ENCODE measurements at regions not wholly inside any gene's neighbourhood (a gene's known extent, or its start where the extent isn't known, plus 50 kb on each side); places are given as distances from the start of the nearest gene placed in this dataset.

- ATAC-seq (replicated peaks; ENCODE audit: extremely low read depth, poor library complexity, severe bottlenecking): no peak
- Mint-ChIP-seq H3K4me1 (peaks cover 5% of the 10 kb centered on the region), H3K36me3 (ENCODE audit: insufficient read depth) (no peaks in the 10 kb centered on the region), H3K27ac (ENCODE audit: low read depth) (no peak overlapping the region), H3K27me3 (peaks cover 60% of the 10 kb centered on the region), H3K4me3 (no peak overlapping the region), H3K9me3 (no peaks in the 10 kb centered on the region)
- no peak for DNase-seq (ENCODE audit: low spot score in 2 of 2)
Observed at GRCh38 chr10:43796781-43797180, 148.1 kb upstream of the ZNF32 start.

- DNase-seq (ENCODE audit: low spot score in 2 of 2): no peak
- Mint-ChIP-seq H3K9me3 (no peaks in the 10 kb centered on the region), H3K27ac (ENCODE audit: low read depth) (no peak overlapping the region), H3K36me3 (ENCODE audit: insufficient read depth) (no peaks in the 10 kb centered on the region), H3K4me3 (no peak overlapping the region), H3K27me3 (peaks cover 60% of the 10 kb centered on the region), H3K4me1 (peaks cover 5% of the 10 kb centered on the region)
- ATAC-seq (replicated peaks; ENCODE audit: extremely low read depth, poor library complexity, severe bottlenecking): no peak
Observed at GRCh38 chr10:43795639-43796038, 147.0 kb upstream of the ZNF32 start.

GRCh38 chr10:43795093-43795492 is 146.4 kb upstream of the ZNF32 start:
- Mint-ChIP-seq H3K27me3 (peaks cover 59% of the 10 kb centered on the region), H3K36me3 (ENCODE audit: insufficient read depth) (no peaks in the 10 kb centered on the region), H3K9me3 (no peaks in the 10 kb centered on the region), H3K4me1 (peaks cover 5% of the 10 kb centered on the region), H3K27ac (ENCODE audit: low read depth) (no peak overlapping the region), H3K4me3 (no peak overlapping the region)
- DNase-seq (ENCODE audit: low spot score in 2 of 2) (no peak), ATAC-seq (replicated peaks; ENCODE audit: extremely low read depth, poor library complexity, severe bottlenecking) (no peak)

- no peak overlapping the region for H3K27ac Mint-ChIP-seq (ENCODE audit: low read depth)
- H3K36me3 Mint-ChIP-seq (ENCODE audit: insufficient read depth): no peaks in the 10 kb centered on the region
- DNase-seq (ENCODE audit: low spot score in 2 of 2) (no peak), ATAC-seq (replicated peaks; ENCODE audit: extremely low read depth, poor library complexity, severe bottlenecking) (no peak)
- H3K9me3 Mint-ChIP-seq: no peaks in the 10 kb centered on the region
- H3K4me1 Mint-ChIP-seq: no peaks in the 10 kb centered on the region
- no peak overlapping the region for H3K4me3 Mint-ChIP-seq
- H3K27me3 Mint-ChIP-seq: peaks cover 51% of the 10 kb centered on the region
Observed at GRCh38 chr10:43794181-43794815, 145.6 kb upstream of the ZNF32 start.

GRCh38 chr10:43793704-43794103 is 145.0 kb upstream of the ZNF32 start:
- DNase-seq (ENCODE audit: low spot score in 2 of 2) (no peak), ATAC-seq (replicated peaks; ENCODE audit: extremely low read depth, poor library complexity, severe bottlenecking) (no peak)
- no peaks in the 10 kb centered on the region for H3K9me3 Mint-ChIP-seq
- no peak overlapping the region for H3K4me3 Mint-ChIP-seq
- H3K27me3 Mint-ChIP-seq: peaks cover 45% of the 10 kb centered on the region
- no peaks in the 10 kb centered on the region for H3K36me3 Mint-ChIP-seq (ENCODE audit: insufficient read depth)
- H3K27ac Mint-ChIP-seq (ENCODE audit: low read depth): no peak overlapping the region
- H3K4me1 Mint-ChIP-seq: no peaks in the 10 kb centered on the region

GRCh38 chr10:43790147-43790546 is 141.5 kb upstream of the ZNF32 start:
- no peaks in the 10 kb centered on the region for H3K4me1 Mint-ChIP-seq
- H3K27me3 Mint-ChIP-seq: peaks cover 11% of the 10 kb centered on the region
- no peaks in the 10 kb centered on the region for H3K9me3 Mint-ChIP-seq
- ATAC-seq (replicated peaks; ENCODE audit: extremely low read depth, poor library complexity, severe bottlenecking) (no peak), DNase-seq (ENCODE audit: low spot score in 2 of 2) (no peak)
- no peak overlapping the region for H3K4me3 Mint-ChIP-seq
- no peaks in the 10 kb centered on the region for H3K36me3 Mint-ChIP-seq (ENCODE audit: insufficient read depth)
- H3K27ac Mint-ChIP-seq (ENCODE audit: low read depth): no peak overlapping the region

GRCh38 chr10:43785252-43785651 is 136.6 kb upstream of the ZNF32 start:
- H3K27me3 Mint-ChIP-seq: no peaks in the 10 kb centered on the region
- no peak overlapping the region for H3K27ac Mint-ChIP-seq (ENCODE audit: low read depth)
- H3K9me3 Mint-ChIP-seq: no peaks in the 10 kb centered on the region
- no peak overlapping the region for H3K4me3 Mint-ChIP-seq
- ATAC-seq (replicated peaks; ENCODE audit: extremely low read depth, poor library complexity, severe bottlenecking) (no peak), DNase-seq (ENCODE audit: low spot score in 2 of 2) (no peak)
- peaks cover 26% of the 10 kb centered on the region for H3K4me1 Mint-ChIP-seq
- H3K36me3 Mint-ChIP-seq (ENCODE audit: insufficient read depth): no peaks in the 10 kb centered on the region

- Mint-ChIP-seq H3K9me3 (no peaks in the 10 kb centered on the region), H3K4me3 (no peak overlapping the region), H3K27ac (ENCODE audit: low read depth) (peak overlapping the region; percentile 85), H3K4me1 (peaks cover 39% of the 10 kb centered on the region), H3K27me3 (peaks cover 9% of the 10 kb centered on the region), H3K36me3 (ENCODE audit: insufficient read depth) (no peaks in the 10 kb centered on the region)
- ATAC-seq (replicated peaks; ENCODE audit: extremely low read depth, poor library complexity, severe bottlenecking) (no peak), DNase-seq (ENCODE audit: low spot score in 2 of 2) (no peak)
Observed at GRCh38 chr10:43782814-43783213, 134.1 kb upstream of the ZNF32 start.

- Mint-ChIP-seq H3K27me3 (peaks cover 19% of the 10 kb centered on the region), H3K36me3 (ENCODE audit: insufficient read depth) (no peaks in the 10 kb centered on the region), H3K4me3 (no peak overlapping the region), H3K9me3 (no peaks in the 10 kb centered on the region), H3K4me1 (peaks cover 39% of the 10 kb centered on the region), H3K27ac (ENCODE audit: low read depth) (peak overlapping the region; percentile 85)
- DNase-seq (ENCODE audit: low spot score in 2 of 2) (no peak), ATAC-seq (replicated peaks; ENCODE audit: extremely low read depth, poor library complexity, severe bottlenecking) (peak; percentile 77)
Observed at GRCh38 chr10:43781480-43782361, 133.0 kb upstream of the ZNF32 start.

- Mint-ChIP-seq H3K27me3 (peaks cover 42% of the 10 kb centered on the region), H3K4me3 (no peak overlapping the region), H3K4me1 (peaks cover 38% of the 10 kb centered on the region), H3K9me3 (no peaks in the 10 kb centered on the region), H3K36me3 (ENCODE audit: insufficient read depth) (no peaks in the 10 kb centered on the region), H3K27ac (ENCODE audit: low read depth) (peak overlapping the region; percentile 50)
- DNase-seq (ENCODE audit: low spot score in 2 of 2) (no peak), ATAC-seq (replicated peaks; ENCODE audit: extremely low read depth, poor library complexity, severe bottlenecking) (no peak)
Observed at GRCh38 chr10:43778571-43778970, 129.9 kb upstream of the ZNF32 start.

- H3K4me3 Mint-ChIP-seq: no peak overlapping the region
- H3K9me3 Mint-ChIP-seq: no peaks in the 10 kb centered on the region
- ATAC-seq (replicated peaks; ENCODE audit: extremely low read depth, poor library complexity, severe bottlenecking) (no peak), DNase-seq (ENCODE audit: low spot score in 2 of 2) (no peak)
- no peak overlapping the region for H3K27ac Mint-ChIP-seq (ENCODE audit: low read depth)
- H3K36me3 Mint-ChIP-seq (ENCODE audit: insufficient read depth): no peaks in the 10 kb centered on the region
- H3K27me3 Mint-ChIP-seq: peaks cover 45% of the 10 kb centered on the region
- peaks cover 13% of the 10 kb centered on the region for H3K4me1 Mint-ChIP-seq
Observed at GRCh38 chr10:43775384-43775783, 126.7 kb upstream of the ZNF32 start.

GRCh38 chr10:43774234-43774769 is 125.6 kb upstream of the ZNF32 start:
- H3K36me3 Mint-ChIP-seq (ENCODE audit: insufficient read depth): no peaks in the 10 kb centered on the region
- peaks cover 11% of the 10 kb centered on the region for H3K4me1 Mint-ChIP-seq
- ATAC-seq (replicated peaks; ENCODE audit: extremely low read depth, poor library complexity, severe bottlenecking) (no peak), DNase-seq (ENCODE audit: low spot score in 2 of 2) (no peak)
- peaks cover 44% of the 10 kb centered on the region for H3K27me3 Mint-ChIP-seq
- H3K9me3 Mint-ChIP-seq: no peaks in the 10 kb centered on the region
- H3K4me3 Mint-ChIP-seq: no peak overlapping the region
- no peak overlapping the region for H3K27ac Mint-ChIP-seq (ENCODE audit: low read depth)

- Mint-ChIP-seq H3K27me3 (peaks cover 39% of the 10 kb centered on the region), H3K9me3 (no peaks in the 10 kb centered on the region), H3K27ac (ENCODE audit: low read depth) (no peak overlapping the region), H3K4me1 (peaks cover 5% of the 10 kb centered on the region), H3K4me3 (no peak overlapping the region), H3K36me3 (ENCODE audit: insufficient read depth) (no peaks in the 10 kb centered on the region)
- DNase-seq (ENCODE audit: low spot score in 2 of 2) (no peak), ATAC-seq (replicated peaks; ENCODE audit: extremely low read depth, poor library complexity, severe bottlenecking) (no peak)
Observed at GRCh38 chr10:43773736-43774135, 125.1 kb upstream of the ZNF32 start.
